Trophoblast cell (in vitro differentiated cells and primary cell): ENCODE measurements at regions not wholly inside any gene's neighbourhood (a gene's known extent, or its start where the extent isn't known, plus 50 kb on each side); places are given as distances from the start of the nearest gene placed in this dataset.

Experiments
- DNase-seq, 2 donors: peaks; one replicate each; pipeline ENCODE4 v3.0.0-alpha.2; 2016
- H2AFZ ChIP-seq: 2 replicates; pipeline ENCODE4 v1.6.1; 2013; ENCODE audit warnings: low read length, moderate library complexity, mild to moderate bottlenecking; ENCODE audit not compliant: insufficient read depth, poor library complexity
- H2AK5ac ChIP-seq: 2 replicates; pipeline ENCODE4 v1.6.1; 2013; ENCODE audit warnings: mild to moderate bottlenecking, low read length
- H2BK120ac ChIP-seq: 2 replicates; pipeline ENCODE4 v1.6.1; 2013; ENCODE audit warnings: low read length, mild to moderate bottlenecking, moderate library complexity; ENCODE audit not compliant: insufficient read depth, poor library complexity
- H2BK12ac ChIP-seq: 2 replicates; pipeline ENCODE4 v1.6.1; 2013; ENCODE audit warnings: mild to moderate bottlenecking, low read length, moderate library complexity
- H2BK5ac ChIP-seq: 2 replicates; pipeline ENCODE4 v1.6.1; 2013; ENCODE audit warnings: low read length, low read depth, moderate library complexity, mild to moderate bottlenecking; ENCODE audit not compliant: poor library complexity
- H3K14ac ChIP-seq: 2 replicates; pipeline ENCODE4 v1.6.1; 2013; ENCODE audit warnings: mild to moderate bottlenecking, low read length
- H3K18ac ChIP-seq: 2 replicates; pipeline ENCODE4 v1.6.1; 2013; ENCODE audit warnings: mild to moderate bottlenecking, low read length
- H3K23ac ChIP-seq: 2 replicates; pipeline ENCODE4 v1.6.1; 2013; ENCODE audit warnings: low read length
- H3K27ac ChIP-seq: 2 replicates; pipeline ENCODE4 v1.5.1; 2013; ENCODE audit warnings: low read depth, mild to moderate bottlenecking, inconsistent platforms, low read length, moderate library complexity
- H3K27me3 ChIP-seq: 2 replicates; pipeline ENCODE4 v1.6.1; 2013; ENCODE audit warnings: inconsistent platforms, mild to moderate bottlenecking, low read length, moderate library complexity; ENCODE audit not compliant: insufficient read depth
- H3K36me3 ChIP-seq, 2 experiments: 1 replicate in 1 of 2; 2 replicates in 1 of 2; pipeline ENCODE4 v1.6.1; 2013; ENCODE audit warnings: low read length in 2 of 2, mild to moderate bottlenecking in 2 of 2, moderate library complexity in 1 of 2; ENCODE audit not compliant: insufficient read depth in 2 of 2, control insufficient read depth in 1 of 2
- H3K4ac ChIP-seq: 2 replicates; pipeline ENCODE4 v1.6.1; 2013; ENCODE audit warnings: low read depth, mild to moderate bottlenecking, low read length, moderate library complexity
- H3K4me1 ChIP-seq, 2 experiments: 1 replicate in 1 of 2; 2 replicates in 1 of 2; pipeline ENCODE4 v1.6.1; 2013; ENCODE audit warnings: low read length in 2 of 2, mild to moderate bottlenecking in 2 of 2, moderate library complexity in 1 of 2; ENCODE audit not compliant: insufficient read depth in 2 of 2, control insufficient read depth in 1 of 2
- H3K4me2 ChIP-seq: 2 replicates; pipeline ENCODE4 v1.6.1; 2013; ENCODE audit warnings: inconsistent platforms, mild to moderate bottlenecking, low read length, moderate library complexity
- H3K4me3 ChIP-seq: 2 replicates; pipeline ENCODE4 v1.5.1; 2013; ENCODE audit warnings: mild to moderate bottlenecking, low read depth, low read length, inconsistent platforms
- H3K79me1 ChIP-seq: one replicate; pipeline ENCODE4 v1.6.1; 2013; ENCODE audit warnings: low read length
- H3K79me2 ChIP-seq: 2 replicates; pipeline ENCODE4 v1.6.1; 2013; ENCODE audit warnings: low read length, mild to moderate bottlenecking; ENCODE audit not compliant: control insufficient read depth, insufficient read depth, poor library complexity
- H3K9ac ChIP-seq: 2 replicates; pipeline ENCODE4 v1.6.1; 2013; ENCODE audit warnings: mild to moderate bottlenecking, low read length
- H3K9me3 ChIP-seq: 2 replicates; pipeline ENCODE4 v1.6.1; 2013; ENCODE audit warnings: low read depth, mild to moderate bottlenecking, control low read depth, inconsistent platforms, low read length; ENCODE audit not compliant: insufficient read depth
- H4K12ac ChIP-seq: 2 replicates; pipeline ENCODE4 v1.6.1; 2013; ENCODE audit warnings: low read depth, mild to moderate bottlenecking, low read length, moderate library complexity
- H4K8ac ChIP-seq: 2 replicates; pipeline ENCODE4 v1.6.1; 2013; ENCODE audit warnings: low read depth, mild to moderate bottlenecking, low read length, moderate library complexity
- H4K91ac ChIP-seq: one replicate; pipeline ENCODE4 v1.6.1; 2013; ENCODE audit warnings: low read depth, mild to moderate bottlenecking, low read length, moderate library complexity
- WGBS: extraction: QIAGEN DNeasy Blood & Tissue Kit; methylation state at CpG from one replicate; pipeline ENCODE4 v1.1.7; 2013; ENCODE audit warnings: missing lambda C conversion rate; ENCODE audit not compliant: insufficient read length, insufficient coverage; ENCODE audit errors: extremely low coverage; 5-methylcytosine and 5-hydroxymethylcytosine counted together

DNA sequence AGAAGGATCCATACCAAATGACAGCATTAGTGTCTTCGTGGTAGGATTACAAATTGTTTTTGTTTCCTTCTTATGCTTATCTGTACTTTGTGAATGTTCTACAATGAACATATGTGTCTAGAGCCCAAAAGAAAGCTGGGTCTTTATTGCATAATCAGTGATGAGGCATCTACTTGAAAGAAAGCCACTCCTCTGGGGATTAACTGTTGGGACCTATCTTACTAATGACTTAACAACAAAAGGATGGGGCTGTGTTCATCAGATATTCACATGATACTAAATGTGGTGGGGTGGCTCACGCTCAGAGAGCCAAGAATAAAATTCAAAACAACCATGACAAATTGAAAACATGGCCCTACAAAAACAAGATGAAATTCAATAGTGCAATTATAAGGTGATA lies 160.2 kb downstream of the RGS9 start:
- WGBS: no CpG with 5 or more reads among the region's 2 CpGs

DNA sequence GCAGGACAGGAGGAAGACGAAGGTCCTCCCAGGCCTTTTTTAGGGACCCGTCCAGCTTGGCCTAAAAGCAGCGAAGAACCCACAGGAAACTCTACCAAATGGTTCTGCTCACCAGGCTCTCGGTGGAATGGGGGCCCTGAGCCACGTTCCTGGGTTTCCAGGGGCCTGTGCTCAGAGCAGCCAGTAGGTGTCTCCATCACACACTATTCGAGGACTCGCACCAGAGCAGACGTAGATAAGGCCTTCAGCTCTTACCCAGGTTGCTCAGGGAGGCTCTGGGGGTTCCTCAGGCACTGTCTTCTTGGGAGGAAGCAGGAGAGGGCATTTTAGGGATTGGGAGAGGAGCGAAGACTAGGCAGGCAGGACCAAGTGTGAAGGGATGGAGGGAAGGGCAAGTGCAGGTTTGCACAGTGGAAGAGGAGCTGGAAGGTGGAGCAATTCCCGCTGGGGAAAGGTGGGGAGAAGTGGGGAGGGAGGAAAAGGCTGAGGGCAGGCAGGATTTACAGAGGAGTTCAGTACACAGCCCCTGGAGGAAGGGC lies 157.1 kb downstream of the RGS9 start:
- no peak overlapping the region for H3K14ac ChIP-seq
- no peak overlapping the region for H3K18ac ChIP-seq
- no peak overlapping the region for H4K12ac ChIP-seq
- H3K27ac ChIP-seq: no peak overlapping the region
- no CpG with 5 or more reads among the region's 10 CpGs for whole genome bisulfite sequencing
- no peaks in the 10 kb centered on the region for H3K79me2 ChIP-seq
- H3K36me3 ChIP-seq: no peaks in the 10 kb centered on the region
- H3K23ac ChIP-seq: no peak overlapping the region
- DNase-seq: peak; percentile 18 to 57
- peaks cover 2% of the 10 kb centered on the region for H3K79me1 ChIP-seq
- no peak overlapping the region for H3K9ac ChIP-seq
- H4K91ac ChIP-seq: no peak overlapping the region
- H3K4me1 ChIP-seq: no peaks in the 10 kb centered on the region
- H3K4me3 ChIP-seq: no peak overlapping the region
- H2BK5ac ChIP-seq: no peak overlapping the region
- H4K8ac ChIP-seq: no peak overlapping the region
- H2BK120ac ChIP-seq: no peak overlapping the region
- no peak overlapping the region for H3K4me2 ChIP-seq
- H3K27me3 ChIP-seq: no peaks in the 10 kb centered on the region
- H2AK5ac ChIP-seq: no peak overlapping the region
- H2BK12ac ChIP-seq: no peak overlapping the region
- H2AFZ ChIP-seq: no peak overlapping the region
- H3K9me3 ChIP-seq: no peaks in the 10 kb centered on the region
- no peak overlapping the region for H3K4ac ChIP-seq

More for the DNA sequence above, 160.2 kb downstream of the RGS9 start:
- Histone ChIP-seq H4K91ac (no peak overlapping the region), H3K9me3 (no peaks in the 10 kb centered on the region), H3K79me2 (no peaks in the 10 kb centered on the region), H3K4me1 (no peaks in the 10 kb centered on the region), H3K23ac (no peak overlapping the region), H3K14ac (no peak overlapping the region), H3K36me3 (no peaks in the 10 kb centered on the region), H2AK5ac (no peak overlapping the region), H3K4ac (no peak overlapping the region), H2BK120ac (no peak overlapping the region), H2BK5ac (no peak overlapping the region), H3K27me3 (no peaks in the 10 kb centered on the region), H4K8ac (no peak overlapping the region), H3K4me2 (no peak overlapping the region), H2AFZ (no peak overlapping the region), H3K9ac (no peak overlapping the region), H4K12ac (no peak overlapping the region), H3K79me1 (no peaks in the 10 kb centered on the region), H3K4me3 (no peak overlapping the region), H2BK12ac (no peak overlapping the region), H3K27ac (no peak overlapping the region), H3K18ac (no peak overlapping the region)
- DNase-seq: peak in 1 of 2 donors; percentile 4

DNA sequence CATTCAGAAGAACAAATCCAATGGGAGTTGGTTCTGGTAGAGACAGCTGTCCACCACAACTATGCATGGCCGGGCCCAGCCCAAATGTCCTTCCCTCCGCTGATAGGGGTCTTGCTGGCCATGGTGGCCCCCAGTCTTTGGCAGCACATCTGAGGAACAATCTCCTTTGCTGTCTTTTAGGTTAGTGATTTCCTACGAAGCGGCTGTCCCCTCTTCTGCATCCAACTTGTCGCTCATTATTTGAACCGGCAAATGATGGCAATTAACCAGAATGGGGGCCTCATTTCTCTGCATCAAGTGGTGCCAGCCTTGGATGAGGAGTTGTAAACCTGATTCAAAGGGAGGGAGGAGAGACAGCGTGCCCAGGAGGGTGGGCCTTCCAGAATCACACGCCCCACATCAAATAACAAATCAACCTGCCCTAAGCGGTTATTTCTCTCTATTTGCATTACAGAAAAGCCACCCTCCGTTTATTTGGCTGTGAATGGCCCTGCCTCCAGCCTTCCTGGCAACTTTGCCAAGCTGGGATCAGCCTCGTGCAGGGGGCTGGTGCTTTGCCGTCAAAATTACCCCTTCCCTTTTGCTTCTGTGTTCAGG lies 156.5 kb downstream of the RGS9 start:
- no peak overlapping the region for H3K9ac ChIP-seq
- no peak overlapping the region for H4K91ac ChIP-seq
- no peak overlapping the region for H2AFZ ChIP-seq
- WGBS: no CpG with 5 or more reads among the region's 12 CpGs
- no peak for DNase-seq
- H3K27me3 ChIP-seq: no peaks in the 10 kb centered on the region
- H3K4ac ChIP-seq: no peak overlapping the region
- H2AK5ac ChIP-seq: no peak overlapping the region
- H3K23ac ChIP-seq: no peak overlapping the region
- no peaks in the 10 kb centered on the region for H3K79me2 ChIP-seq
- H3K4me3 ChIP-seq: no peak overlapping the region
- no peak overlapping the region for H3K4me2 ChIP-seq
- H3K27ac ChIP-seq: no peak overlapping the region
- no peak overlapping the region for H2BK5ac ChIP-seq
- no peak overlapping the region for H3K14ac ChIP-seq
- no peaks in the 10 kb centered on the region for H3K9me3 ChIP-seq
- H3K4me1 ChIP-seq: no peaks in the 10 kb centered on the region
- H3K18ac ChIP-seq: no peak overlapping the region
- H2BK120ac ChIP-seq: no peak overlapping the region
- no peak overlapping the region for H4K8ac ChIP-seq
- no peaks in the 10 kb centered on the region for H3K36me3 ChIP-seq
- peaks cover 4% of the 10 kb centered on the region for H3K79me1 ChIP-seq
- H2BK12ac ChIP-seq: no peak overlapping the region
- no peak overlapping the region for H4K12ac ChIP-seq

DNA sequence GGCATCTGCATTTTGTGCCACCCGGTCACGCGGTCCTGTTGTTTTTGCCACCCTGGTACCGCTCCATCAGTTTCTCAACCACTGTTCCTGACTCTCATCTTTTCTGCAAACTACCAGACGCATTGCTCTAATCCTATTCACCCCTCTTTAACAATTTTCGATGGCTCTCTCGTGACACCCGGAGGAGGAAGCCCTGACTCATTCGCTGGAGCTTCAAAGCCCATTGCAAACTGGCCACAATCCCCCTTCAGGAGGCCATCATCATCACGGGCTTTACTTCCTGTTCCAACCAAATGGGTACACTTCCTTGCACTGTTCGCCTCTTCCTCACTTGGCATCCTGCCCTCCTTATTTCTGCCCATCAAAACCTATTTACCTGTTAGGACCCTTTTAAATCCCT lies 155.3 kb downstream of the RGS9 start:
- Histone ChIP-seq H3K27me3 (no peaks in the 10 kb centered on the region), H3K79me2 (no peaks in the 10 kb centered on the region)

More for the DNA sequence above, 155.3 kb downstream of the RGS9 start:
- no peak overlapping the region for H3K18ac ChIP-seq
- no peak overlapping the region for H2BK12ac ChIP-seq
- WGBS: no CpG with 5 or more reads among the region's 11 CpGs
- no peak overlapping the region for H4K12ac ChIP-seq
- no peak overlapping the region for H3K23ac ChIP-seq
- H4K8ac ChIP-seq: no peak overlapping the region
- no peak overlapping the region for H3K14ac ChIP-seq
- H3K4me2 ChIP-seq: no peak overlapping the region
- H3K27ac ChIP-seq: no peak overlapping the region
- peaks cover 3 to 4% of the 10 kb centered on the region in 2 experiments for H3K4me1 ChIP-seq
- H4K91ac ChIP-seq: no peak overlapping the region
- H3K9ac ChIP-seq: no peak overlapping the region
- no peak overlapping the region for H2BK120ac ChIP-seq
- H3K36me3 ChIP-seq: no peaks in the 10 kb centered on the region
- no peak overlapping the region for H2AFZ ChIP-seq
- peaks cover 8% of the 10 kb centered on the region for H3K79me1 ChIP-seq
- H3K9me3 ChIP-seq: peaks cover 1% of the 10 kb centered on the region
- H2AK5ac ChIP-seq: no peak overlapping the region
- H3K4me3 ChIP-seq: no peak overlapping the region
- no peak overlapping the region for H3K4ac ChIP-seq
- DNase-seq: no peak
- no peak overlapping the region for H2BK5ac ChIP-seq
